Activated naive CD8-positive, alpha-beta T cell treated with anti-CD3 and anti-CD28 coated beads, Interleukin-2, amount 50 U/mL, for 24 hours (primary cell): ENCODE measurements at regions not wholly inside any gene's neighbourhood (a gene's known extent, or its start where the extent isn't known, plus 50 kb on each side); places are given as distances from the start of the nearest gene placed in this dataset.

Source experiments
- ATAC-seq: fragments of 150-1000 bp; cut with Tn5 transposase; one replicate; pipeline ENCODE4 v1.10.0; 2021
- DNase-seq: peaks from one replicate; pipeline ENCODE4 v3.0.0; 2021
- H3K27ac Mint-ChIP-seq: one replicate; pipeline ENCODE4 v1.8.0; 2021; ENCODE audit warnings: mild to moderate bottlenecking, mixed read lengths
- H3K27me3 Mint-ChIP-seq: one replicate; pipeline ENCODE4 v1.8.0; 2021; ENCODE audit warnings: mixed read lengths
- H3K36me3 Mint-ChIP-seq: one replicate; pipeline ENCODE4 v1.8.0; 2021; ENCODE audit warnings: low read depth, mixed read lengths
- H3K4me1 Mint-ChIP-seq: one replicate; pipeline ENCODE4 v1.8.0; 2021; ENCODE audit warnings: mixed read lengths
- H3K4me3 Mint-ChIP-seq: one replicate; pipeline ENCODE4 v1.8.0; 2021; ENCODE audit warnings: mild to moderate bottlenecking, moderate library complexity, mixed read lengths
- H3K9me3 Mint-ChIP-seq: one replicate; pipeline ENCODE4 v1.8.0; 2021; ENCODE audit warnings: mixed read lengths

GRCh38 chr22:27136596-27136995 lies 479.2 kb downstream of the MIAT start:
- Mint-ChIP-seq H3K4me3 (no peak overlapping the region), H3K27ac (no peak overlapping the region), H3K36me3 (no peaks in the 10 kb centered on the region), H3K4me1 (peaks cover 2% of the 10 kb centered on the region), H3K9me3 (peaks cover 7% of the 10 kb centered on the region), H3K27me3 (peaks cover 16% of the 10 kb centered on the region)
- ATAC-seq (no peak), DNase-seq (no peak)

- peaks cover 7% of the 10 kb centered on the region for H3K9me3 Mint-ChIP-seq
- no peak for DNase-seq
- peaks cover 5% of the 10 kb centered on the region for H3K27me3 Mint-ChIP-seq
- no peak for ATAC-seq
- no peak overlapping the region for H3K27ac Mint-ChIP-seq
- H3K36me3 Mint-ChIP-seq: no peaks in the 10 kb centered on the region
- no peaks in the 10 kb centered on the region for H3K4me1 Mint-ChIP-seq
- H3K4me3 Mint-ChIP-seq: no peak overlapping the region
These were observed 480.5 kb downstream of the MIAT start for GRCh38 chr22:27137871-27138337.

GRCh38 chr22:27138471-27138870 lies 481.1 kb downstream of the MIAT start:
- DNase-seq (no peak), ATAC-seq (no peak)
- H3K4me1 Mint-ChIP-seq: no peaks in the 10 kb centered on the region
- no peak overlapping the region for H3K4me3 Mint-ChIP-seq
- H3K36me3 Mint-ChIP-seq: no peaks in the 10 kb centered on the region
- peaks cover 7% of the 10 kb centered on the region for H3K27me3 Mint-ChIP-seq
- H3K27ac Mint-ChIP-seq: no peak overlapping the region
- peaks cover 7% of the 10 kb centered on the region for H3K9me3 Mint-ChIP-seq

GRCh38 chr22:27139935-27140511 lies 482.6 kb downstream of the MIAT start:
- H3K27ac Mint-ChIP-seq: no peak overlapping the region
- H3K4me1 Mint-ChIP-seq: no peaks in the 10 kb centered on the region
- H3K27me3 Mint-ChIP-seq: peaks cover 8% of the 10 kb centered on the region
- H3K9me3 Mint-ChIP-seq: peaks cover 7% of the 10 kb centered on the region
- H3K36me3 Mint-ChIP-seq: no peaks in the 10 kb centered on the region
- ATAC-seq: no peak
- DNase-seq: no peak
- H3K4me3 Mint-ChIP-seq: no peak overlapping the region

GRCh38 chr22:27142286-27142685 lies 484.9 kb downstream of the MIAT start:
- H3K36me3 Mint-ChIP-seq: no peaks in the 10 kb centered on the region
- peaks cover 11% of the 10 kb centered on the region for H3K27me3 Mint-ChIP-seq
- no peak overlapping the region for H3K4me3 Mint-ChIP-seq
- ATAC-seq (no peak), DNase-seq (no peak)
- H3K4me1 Mint-ChIP-seq: no peaks in the 10 kb centered on the region
- no peaks in the 10 kb centered on the region for H3K9me3 Mint-ChIP-seq
- H3K27ac Mint-ChIP-seq: no peak overlapping the region

- H3K4me1 Mint-ChIP-seq: no peaks in the 10 kb centered on the region
- DNase-seq (no peak), ATAC-seq (no peak)
- H3K36me3 Mint-ChIP-seq: no peaks in the 10 kb centered on the region
- no peak overlapping the region for H3K27ac Mint-ChIP-seq
- H3K27me3 Mint-ChIP-seq: peaks cover 11% of the 10 kb centered on the region
- H3K4me3 Mint-ChIP-seq: no peak overlapping the region
- peaks cover 8% of the 10 kb centered on the region for H3K9me3 Mint-ChIP-seq
These were observed 486.9 kb downstream of the MIAT start for GRCh38 chr22:27144321-27144720.

- H3K4me1 Mint-ChIP-seq: peaks cover 3% of the 10 kb centered on the region
- H3K27me3 Mint-ChIP-seq: peaks cover 22% of the 10 kb centered on the region
- ATAC-seq: no peak
- no peak overlapping the region for H3K27ac Mint-ChIP-seq
- H3K9me3 Mint-ChIP-seq: peaks cover 12% of the 10 kb centered on the region
- H3K4me3 Mint-ChIP-seq: no peak overlapping the region
- no peak for DNase-seq
- H3K36me3 Mint-ChIP-seq: no peaks in the 10 kb centered on the region
These were observed 489.7 kb downstream of the MIAT start for GRCh38 chr22:27146866-27147633.

GRCh38 chr22:27148055-27148454 lies 490.7 kb downstream of the MIAT start:
- Mint-ChIP-seq H3K36me3 (no peaks in the 10 kb centered on the region), H3K27me3 (peaks cover 22% of the 10 kb centered on the region), H3K4me3 (no peak overlapping the region), H3K27ac (no peak overlapping the region), H3K9me3 (peaks cover 14% of the 10 kb centered on the region), H3K4me1 (peaks cover 3% of the 10 kb centered on the region)
- ATAC-seq (no peak), DNase-seq (no peak)

GRCh38 chr22:27148886-27149470 lies 491.6 kb downstream of the MIAT start:
- H3K4me3 Mint-ChIP-seq: no peak overlapping the region
- DNase-seq (no peak), ATAC-seq (no peak)
- H3K9me3 Mint-ChIP-seq: peaks cover 21% of the 10 kb centered on the region
- peaks cover 2% of the 10 kb centered on the region for H3K36me3 Mint-ChIP-seq
- peaks cover 3% of the 10 kb centered on the region for H3K4me1 Mint-ChIP-seq
- peaks cover 27% of the 10 kb centered on the region for H3K27me3 Mint-ChIP-seq
- no peak overlapping the region for H3K27ac Mint-ChIP-seq

- DNase-seq (no peak), ATAC-seq (no peak)
- H3K27ac Mint-ChIP-seq: no peak overlapping the region
- H3K27me3 Mint-ChIP-seq: peaks cover 26% of the 10 kb centered on the region
- H3K36me3 Mint-ChIP-seq: peaks cover 2% of the 10 kb centered on the region
- H3K4me1 Mint-ChIP-seq: peaks cover 3% of the 10 kb centered on the region
- H3K9me3 Mint-ChIP-seq: peaks cover 22% of the 10 kb centered on the region
- no peak overlapping the region for H3K4me3 Mint-ChIP-seq
These were observed 492.6 kb downstream of the MIAT start for GRCh38 chr22:27149921-27150543.

GRCh38 chr22:27150544-27150941 lies 493.2 kb downstream of the MIAT start:
- no peak for DNase-seq
- peaks cover 2% of the 10 kb centered on the region for H3K36me3 Mint-ChIP-seq

GRCh38 chr22:27151407-27151806 lies 494.0 kb downstream of the MIAT start:
- H3K27ac Mint-ChIP-seq: no peak overlapping the region
- H3K27me3 Mint-ChIP-seq: peaks cover 30% of the 10 kb centered on the region
- peaks cover 3% of the 10 kb centered on the region for H3K4me1 Mint-ChIP-seq

More at GRCh38 chr22:27150544-27150941, 493.2 kb downstream of the MIAT start:
- ATAC-seq: no peak
- H3K4me3 Mint-ChIP-seq: no peak overlapping the region
- H3K9me3 Mint-ChIP-seq: peaks cover 22% of the 10 kb centered on the region
- peaks cover 26% of the 10 kb centered on the region for H3K27me3 Mint-ChIP-seq
- peaks cover 3% of the 10 kb centered on the region for H3K4me1 Mint-ChIP-seq
- H3K27ac Mint-ChIP-seq: no peak overlapping the region

GRCh38 chr22:27152033-27152432 lies 494.6 kb downstream of the MIAT start:
- no peak for DNase-seq
- Mint-ChIP-seq H3K9me3 (peaks cover 22% of the 10 kb centered on the region), H3K4me3 (no peak overlapping the region), H3K4me1 (peaks cover 3% of the 10 kb centered on the region), H3K27ac (no peak overlapping the region), H3K27me3 (peaks cover 33% of the 10 kb centered on the region), H3K36me3 (peaks cover 2% of the 10 kb centered on the region)
- no peak for ATAC-seq

More at GRCh38 chr22:27151407-27151806, 494.0 kb downstream of the MIAT start:
- Mint-ChIP-seq H3K9me3 (peaks cover 22% of the 10 kb centered on the region), H3K4me3 (no peak overlapping the region), H3K36me3 (peaks cover 2% of the 10 kb centered on the region)
- ATAC-seq: no peak
- no peak for DNase-seq

- no peak overlapping the region for H3K4me3 Mint-ChIP-seq
- no peak for ATAC-seq
- peaks cover 2% of the 10 kb centered on the region for H3K36me3 Mint-ChIP-seq
- no peak for DNase-seq
- H3K4me1 Mint-ChIP-seq: peaks cover 3% of the 10 kb centered on the region
- H3K27ac Mint-ChIP-seq: no peak overlapping the region
- H3K27me3 Mint-ChIP-seq: peaks cover 33% of the 10 kb centered on the region
- H3K9me3 Mint-ChIP-seq: peaks cover 22% of the 10 kb centered on the region
These were observed 495.5 kb downstream of the MIAT start for GRCh38 chr22:27152883-27153282.
